ENCODE measurements at regions not wholly inside any gene's neighbourhood (a gene's known extent, or its start where the extent isn't known, plus 50 kb on each side); places are given as distances from the start of the nearest gene placed in this dataset.
"Not testable (repeated sequence)": the region's sequence is repeated elsewhere in the genome, so short reads cannot be mapped to it uniquely, and the experiment has no call there.

DNA sequence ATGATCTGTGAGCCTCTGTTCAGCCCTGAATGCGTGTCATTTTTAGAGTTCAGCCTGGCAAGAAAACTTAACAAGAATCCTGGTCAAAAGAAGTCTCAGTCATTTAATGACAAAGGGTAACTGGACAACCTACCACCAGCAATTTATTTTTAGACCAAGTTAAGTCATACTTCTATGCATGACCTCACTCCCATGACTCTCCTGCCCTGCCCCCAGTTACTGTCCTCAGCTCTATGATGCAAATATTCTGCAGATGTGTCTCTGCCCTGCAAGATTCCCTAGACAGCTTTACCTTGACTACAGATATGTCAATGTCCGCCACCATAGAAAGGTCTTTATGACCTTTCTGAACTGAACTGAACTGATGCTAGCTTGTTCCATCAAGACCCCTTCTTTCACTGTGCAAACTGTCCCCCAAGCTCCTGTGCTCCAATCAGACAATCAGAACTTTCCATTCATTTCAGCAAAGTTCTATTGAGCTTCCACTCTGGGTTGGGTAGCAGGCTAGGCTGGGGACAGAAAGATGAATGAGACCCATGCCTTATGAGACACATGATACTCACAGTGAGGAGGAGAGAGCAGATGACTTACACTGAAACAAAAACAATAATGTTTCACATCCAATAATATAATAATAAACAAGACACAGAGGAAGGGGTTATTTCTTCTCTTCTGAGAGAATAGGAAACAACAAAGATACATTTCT is 255.7 kb downstream of the NPIPA8 start:
- H3K4me3 ChIP-seq (ENCODE audit: low read depth, low read length); DNase-seq (ENCODE audit: low read depth): not testable (repeated sequence)

DNA sequence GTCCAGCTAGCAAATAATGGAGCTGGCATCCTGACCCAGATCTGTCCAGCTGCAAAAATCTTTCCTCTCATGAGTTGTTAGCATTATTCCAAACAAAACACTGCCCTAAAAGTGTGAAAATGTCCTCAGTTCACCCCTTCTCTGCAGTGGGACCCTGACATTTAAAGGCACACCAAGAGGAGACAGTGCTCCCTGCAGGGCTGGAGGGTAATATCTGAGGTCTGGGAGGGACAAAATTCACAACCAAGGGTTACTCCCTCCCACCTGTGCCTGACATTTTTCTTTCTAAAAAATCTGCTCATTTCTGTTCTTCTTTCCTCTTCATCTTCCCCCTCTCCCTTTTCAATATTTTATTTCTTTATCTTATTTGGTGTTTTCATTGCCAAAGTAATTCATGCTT is 258.6 kb downstream of the NPIPA8 start:
- not testable (repeated sequence) for H3K4me3 ChIP-seq (ENCODE audit: low read depth, low read length); DNase-seq (ENCODE audit: low read depth)

DNA sequence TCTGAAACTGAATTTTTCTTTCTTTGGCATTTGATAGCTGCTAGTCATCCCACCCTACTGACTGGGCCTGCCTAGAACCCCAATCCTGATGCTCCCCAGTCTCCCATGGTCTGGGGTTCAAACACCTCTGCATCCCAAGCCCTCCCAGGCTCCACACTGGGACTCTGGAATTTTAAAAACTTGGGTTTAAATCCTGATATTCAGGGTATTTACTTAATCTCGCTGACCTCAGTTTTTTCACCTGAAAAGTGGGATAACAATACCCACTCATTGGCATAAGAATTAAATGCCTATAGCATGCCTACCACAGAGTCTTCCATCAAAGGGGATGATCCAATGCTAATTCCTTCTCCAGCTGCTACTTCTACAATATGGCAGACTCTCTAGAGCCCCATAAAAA is 264.4 kb downstream of the NPIPA8 start:
- H3K4me3 ChIP-seq (ENCODE audit: low read depth, low read length), result no peak overlapping the region
- no peak for DNase-seq (ENCODE audit: low read depth)
- TF ChIP-seq, protein P1, sequence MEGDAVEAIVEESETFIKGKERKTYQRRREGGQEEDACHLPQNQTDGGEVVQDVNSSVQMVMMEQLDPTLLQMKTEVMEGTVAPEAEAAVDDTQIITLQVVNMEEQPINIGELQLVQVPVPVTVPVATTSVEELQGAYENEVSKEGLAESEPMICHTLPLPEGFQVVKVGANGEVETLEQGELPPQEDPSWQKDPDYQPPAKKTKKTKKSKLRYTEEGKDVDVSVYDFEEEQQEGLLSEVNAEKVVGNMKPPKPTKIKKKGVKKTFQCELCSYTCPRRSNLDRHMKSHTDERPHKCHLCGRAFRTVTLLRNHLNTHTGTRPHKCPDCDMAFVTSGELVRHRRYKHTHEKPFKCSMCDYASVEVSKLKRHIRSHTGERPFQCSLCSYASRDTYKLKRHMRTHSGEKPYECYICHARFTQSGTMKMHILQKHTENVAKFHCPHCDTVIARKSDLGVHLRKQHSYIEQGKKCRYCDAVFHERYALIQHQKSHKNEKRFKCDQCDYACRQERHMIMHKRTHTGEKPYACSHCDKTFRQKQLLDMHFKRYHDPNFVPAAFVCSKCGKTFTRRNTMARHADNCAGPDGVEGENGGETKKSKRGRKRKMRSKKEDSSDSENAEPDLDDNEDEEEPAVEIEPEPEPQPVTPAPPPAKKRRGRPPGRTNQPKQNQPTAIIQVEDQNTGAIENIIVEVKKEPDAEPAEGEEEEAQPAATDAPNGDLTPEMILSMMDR (IDR thresholded peaks at IDR 0.05; ENCODE audit: insufficient read depth, low read length), result no peak

DNA sequence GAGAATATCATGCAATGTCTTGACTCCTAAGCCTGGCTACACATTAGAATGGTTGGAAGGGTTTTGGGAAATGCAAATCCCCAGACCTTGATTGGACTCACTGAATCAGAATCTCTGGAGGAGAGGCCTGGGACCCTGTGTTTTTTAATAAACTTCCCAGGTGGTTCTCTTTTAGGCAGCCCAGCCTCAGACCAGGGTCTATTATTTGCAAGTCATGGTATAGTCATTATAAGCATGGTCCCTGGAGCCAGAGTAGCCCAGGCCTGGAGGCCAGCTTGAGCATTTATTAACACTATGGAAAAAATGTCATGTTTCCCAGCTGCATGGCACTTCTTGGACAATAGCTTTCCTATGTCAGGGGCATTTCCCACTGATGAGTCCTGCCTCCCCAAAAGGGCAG is 266.9 kb downstream of the NPIPA8 start:
- TF ChIP-seq, protein P1 (IDR thresholded peaks at IDR 0.05; ENCODE audit: insufficient read depth, low read length), result no peak
- no peak overlapping the region for H3K4me3 ChIP-seq (ENCODE audit: low read depth, low read length)
- no peak for DNase-seq (ENCODE audit: low read depth)

DNA sequence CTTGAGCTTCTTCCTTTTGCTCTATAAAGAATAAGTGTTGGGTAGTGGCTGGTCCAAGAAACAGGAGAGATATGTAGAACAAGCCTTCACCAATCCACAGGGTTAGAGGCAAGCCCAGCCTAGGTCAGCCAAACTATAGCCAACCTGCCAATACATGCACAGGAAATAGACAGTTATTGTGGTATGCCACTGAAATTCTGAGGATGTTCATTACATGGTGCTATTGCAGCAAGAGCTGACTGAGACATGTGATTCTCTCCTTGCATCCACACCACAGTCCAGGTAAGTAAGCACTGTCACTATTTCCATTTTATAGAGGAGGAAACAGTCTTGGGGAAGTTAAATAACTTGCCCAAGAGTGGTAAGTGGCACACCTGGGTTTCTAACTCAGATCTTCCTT is 268.1 kb downstream of the NPIPA8 start:
- no peak overlapping the region for H3K4me3 ChIP-seq (ENCODE audit: low read depth, low read length)
- DNase-seq (ENCODE audit: low read depth), result no peak
- TF ChIP-seq, protein P1 (IDR thresholded peaks at IDR 0.05; ENCODE audit: insufficient read depth, low read length), result no peak

DNA sequence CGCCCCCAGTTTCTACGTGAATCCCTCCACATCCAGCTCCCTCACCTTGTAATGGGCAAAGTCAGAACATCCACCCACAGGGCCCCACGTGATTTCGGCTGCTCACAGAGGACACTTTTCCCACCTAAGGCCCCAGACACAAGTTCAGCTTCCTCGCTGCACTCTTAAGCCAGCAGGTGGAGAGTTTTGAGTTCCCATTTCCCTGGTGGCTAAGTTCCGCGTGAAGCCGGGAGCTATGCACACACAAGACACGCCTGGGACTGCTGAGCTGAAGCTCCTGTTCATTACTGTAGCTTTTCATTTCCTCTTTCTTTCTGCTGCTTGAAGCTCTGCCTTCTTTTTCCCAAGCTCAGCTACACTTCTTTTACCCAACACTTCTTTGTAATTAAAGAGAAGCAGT is 273.8 kb downstream of the NPIPA8 start:
- TF ChIP-seq, protein P1 (IDR thresholded peaks at IDR 0.05; ENCODE audit: insufficient read depth, low read length), result no peak
- no peak overlapping the region for H3K4me3 ChIP-seq (ENCODE audit: low read depth, low read length)
- no peak for DNase-seq (ENCODE audit: low read depth)

DNA sequence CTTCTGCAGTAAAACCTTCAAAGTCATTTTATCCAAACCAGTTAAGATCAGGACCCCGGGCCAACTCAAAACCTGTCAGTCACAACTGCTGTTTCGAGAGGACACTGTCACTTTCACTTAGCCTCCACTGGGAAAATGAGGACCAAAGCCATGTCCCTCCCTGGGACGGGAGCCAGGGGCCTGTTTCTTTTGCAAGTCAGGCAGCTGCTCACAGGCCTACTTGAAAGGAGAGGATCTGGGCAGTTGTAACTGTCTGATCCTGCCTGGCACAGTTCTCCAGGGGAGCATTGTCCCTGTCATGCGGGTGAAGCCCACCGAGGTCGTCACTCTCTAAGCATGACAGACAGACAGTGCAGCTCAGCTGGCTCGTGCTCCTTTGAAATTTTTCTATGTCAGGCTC is 276.2 kb downstream of the NPIPA8 start:
- TF ChIP-seq, protein P1 (IDR thresholded peaks at IDR 0.05; ENCODE audit: insufficient read depth, low read length), result no peak
- no peak overlapping the region for H3K4me3 ChIP-seq (ENCODE audit: low read depth, low read length)
- DNase-seq (ENCODE audit: low read depth), result no peak

DNA sequence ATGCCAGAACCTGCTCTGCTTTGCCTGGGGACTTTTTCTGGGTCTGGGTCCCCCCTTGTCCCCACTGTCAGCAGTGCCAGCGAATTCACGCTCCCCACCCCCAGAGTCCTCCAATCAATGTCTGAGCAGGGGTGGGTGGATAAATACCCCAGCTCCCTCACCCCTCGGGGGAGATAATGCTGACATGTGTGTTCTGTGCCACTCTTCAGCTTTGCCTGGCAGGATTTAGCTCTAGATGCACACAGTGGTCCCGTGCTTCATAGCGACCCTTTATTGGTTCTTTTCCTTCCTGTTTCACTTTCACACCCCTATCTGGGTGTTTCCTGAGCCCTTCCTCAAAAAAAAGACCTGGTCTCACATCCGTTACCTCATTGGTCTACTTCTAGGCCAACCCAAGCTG is 277.0 kb downstream of the NPIPA8 start:
- no peak for DNase-seq (ENCODE audit: low read depth)
- H3K4me3 ChIP-seq (ENCODE audit: low read depth, low read length), result no peak overlapping the region
- TF ChIP-seq, protein P1 (IDR thresholded peaks at IDR 0.05; ENCODE audit: insufficient read depth, low read length), result no peak
